IMR-90 (cell line): ENCODE measurements at regions not wholly inside any gene's neighbourhood (a gene's known extent, or its start where the extent isn't known, plus 50 kb on each side); places are given as distances from the start of the nearest gene placed in this dataset.

Source experiments
- ATAC-seq: fragments of 200-7000 bp; cut with Tn5 transposase; 2 replicates; pipeline ENCODE4 v1.9.1; 2020; ENCODE audit warnings: low read depth, mild to moderate bottlenecking, moderate library complexity
- BruUV-seq: library from RNA; stranded (reverse); fragments of 400-500 nt; replicated peaks from 2 replicates; lab custom pipeline; 2021; lab: Mats Ljungman, UMichigan
- CTCF ChIA-PET: fragments of 300-600 bp; formaldehyde crosslinking; extraction: SDS; loops from one replicate; lab custom pipeline; 2021; ENCODE audit warnings: antibody characterized with exemption; lab: Yijun Ruan, JAX
- POLR2A ChIA-PET: fragments of 300-600 bp; sonication (Branson Sonifier 250); formaldehyde crosslinking; loops from one replicate; lab custom pipeline; 2022; ENCODE audit warnings: antibody characterized with exemption; ENCODE audit not compliant: unreplicated experiment; lab: Charles Lee
- DNase-seq: peaks from one replicate; pipeline ENCODE4 v3.0.0; 2013
- H2AFZ ChIP-seq: replicated peaks from 2 replicates; pipeline ENCODE3; 2013; ENCODE audit warnings: low read length, mild to moderate bottlenecking; ENCODE audit not compliant: poor library complexity
- H2AK5ac ChIP-seq: 2 replicates; pipeline ENCODE4 v1.6.1; 2013; ENCODE audit warnings: low read depth, low read length, inconsistent platforms
- H2AK9ac ChIP-seq: replicated peaks from 2 replicates; pipeline ENCODE3; 2013; ENCODE audit warnings: mild to moderate bottlenecking, low read depth, low read length, moderate library complexity; ENCODE audit not compliant: poor library complexity
- H2BK120ac ChIP-seq: 2 replicates; pipeline ENCODE4 v1.6.1; 2013; ENCODE audit warnings: low read depth, low read length, inconsistent platforms
- H2BK15ac ChIP-seq: 3 replicates; pipeline ENCODE4 v1.6.1; 2013; ENCODE audit warnings: low read depth, low read length, inconsistent platforms
- H2BK20ac ChIP-seq: 2 replicates; pipeline ENCODE4 v1.6.1; 2013; ENCODE audit warnings: low read depth, mild to moderate bottlenecking, inconsistent platforms, low read length, moderate library complexity
- H2BK5ac ChIP-seq: 2 replicates; pipeline ENCODE4 v1.6.1; 2013; ENCODE audit warnings: mild to moderate bottlenecking, low read depth, low read length, inconsistent platforms; ENCODE audit not compliant: poor library complexity, severe bottlenecking
- H3K14ac ChIP-seq: replicated peaks from 2 replicates; pipeline ENCODE4 v1.6.1; 2013; ENCODE audit warnings: low read depth, low read length, inconsistent platforms
- H3K18ac ChIP-seq: 2 replicates; pipeline ENCODE4 v1.6.1; 2013; ENCODE audit warnings: low read depth, low read length, control low read depth
- H3K23ac ChIP-seq: 2 replicates; pipeline ENCODE4 v1.6.1; 2013; ENCODE audit warnings: low read depth, low read length, inconsistent platforms
- H3K27ac ChIP-seq: 2 replicates; pipeline ENCODE4 v1.5.1; 2013; ENCODE audit warnings: mild to moderate bottlenecking, control low read depth, low read length; ENCODE audit not compliant: insufficient read depth
- H3K27me3 ChIP-seq: 2 replicates; pipeline ENCODE4 v1.6.1; 2013; ENCODE audit warnings: low read length; ENCODE audit not compliant: control insufficient read depth, insufficient read depth
- H3K36me3 ChIP-seq: 2 replicates; pipeline ENCODE4 v1.6.1; 2013; ENCODE audit warnings: low read length, mixed read lengths; ENCODE audit not compliant: control insufficient read depth, insufficient read depth
- H3K4ac ChIP-seq: 2 replicates; pipeline ENCODE4 v1.6.1; 2013; ENCODE audit warnings: low read depth, low read length, inconsistent platforms
- H3K4me1 ChIP-seq: 2 replicates; pipeline ENCODE4 v1.6.1; 2013; ENCODE audit warnings: low read length, mixed read lengths; ENCODE audit not compliant: control insufficient read depth, insufficient read depth
- H3K4me2 ChIP-seq: 2 replicates; pipeline ENCODE4 v1.6.1; 2013; ENCODE audit warnings: low read depth, mild to moderate bottlenecking, control low read depth, low read length, moderate library complexity
- H3K4me3 ChIP-seq: 2 replicates; pipeline ENCODE4 v1.5.1; 2013; ENCODE audit warnings: low read depth, mild to moderate bottlenecking, control low read depth, low read length, moderate library complexity; ENCODE audit not compliant: insufficient read depth
- H3K56ac ChIP-seq: 2 replicates; pipeline ENCODE4 v1.6.1; 2013; ENCODE audit warnings: low read length, inconsistent platforms; ENCODE audit not compliant: insufficient read depth; ENCODE audit errors: extremely low read depth
- H3K79me1 ChIP-seq, 2 experiments: 2 replicates each; pipeline ENCODE4 v1.6.1; 2013; ENCODE audit warnings: low read length in 2 of 2, inconsistent platforms in 1 of 2, low read depth in 1 of 2
- H3K9ac ChIP-seq: 2 replicates; pipeline ENCODE4 v1.6.1; 2013; ENCODE audit warnings: low read depth, low read length, control low read depth
- H3K9me1 ChIP-seq: 2 replicates; pipeline ENCODE4 v1.6.1; 2013; ENCODE audit warnings: low read length, inconsistent platforms; ENCODE audit not compliant: insufficient read depth
- H3K9me3 ChIP-seq: 2 replicates; pipeline ENCODE4 v1.6.1; 2013; ENCODE audit warnings: low read length; ENCODE audit not compliant: control insufficient read depth, insufficient read depth
- H4K20me1 ChIP-seq: 2 replicates; pipeline ENCODE4 v1.6.1; 2013; ENCODE audit warnings: low read length, inconsistent platforms; ENCODE audit not compliant: insufficient read depth
- H4K5ac ChIP-seq: 2 replicates; pipeline ENCODE4 v1.6.1; 2013; ENCODE audit warnings: mild to moderate bottlenecking, low read depth, low read length, control low read depth
- H4K8ac ChIP-seq, 2 experiments: 2 replicates each; pipeline ENCODE4 v1.6.1; 2013; ENCODE audit warnings: low read depth in 2 of 2, low read length in 2 of 2, control low read depth in 1 of 2, inconsistent platforms in 1 of 2
- H4K91ac ChIP-seq: 2 replicates; pipeline ENCODE4 v1.6.1; 2013; ENCODE audit warnings: low read depth, low read length, inconsistent platforms; ENCODE audit not compliant: insufficient read depth
- CEBPB ChIP-seq: IDR thresholded peaks from 2 replicates; pipeline ENCODE4 v1.6.1; 2012; ENCODE audit warnings: low read depth, low read length, improper control_type of control experiment
- CHD1 ChIP-seq: IDR thresholded peaks from 2 replicates; pipeline ENCODE4 v1.6.1; 2012; ENCODE audit warnings: low read depth, low read length, improper control_type of control experiment
- CTCF ChIP-seq: conservative IDR thresholded peaks from 2 replicates; pipeline ENCODE4 v1.5.1; 2012; ENCODE audit warnings: mild to moderate bottlenecking, low read depth, low read length, improper control_type of control experiment
- ELK1 ChIP-seq: fragments of 150-350 bp; IDR thresholded peaks from 2 replicates; pipeline ENCODE4 v1.6.1; 2016; ENCODE audit warnings: low read depth, mild to moderate bottlenecking, low read length, moderate library complexity, borderline replicate concordance
- FOS ChIP-seq: fragments of 150-350 bp; IDR thresholded peaks from 2 replicates; pipeline ENCODE4 v1.6.1; 2016; ENCODE audit warnings: low read depth, low read length
- MAFK ChIP-seq: IDR thresholded peaks from 2 replicates; pipeline ENCODE4 v1.6.1; 2012; ENCODE audit warnings: low read depth, low read length, improper control_type of control experiment
- MAZ ChIP-seq: IDR thresholded peaks from 2 replicates; pipeline ENCODE4 v1.6.1; 2012; ENCODE audit warnings: low read depth, mild to moderate bottlenecking, low read length, improper control_type of control experiment, moderate library complexity, borderline replicate concordance
- MXI1 ChIP-seq: IDR thresholded peaks from 2 replicates; pipeline ENCODE4 v1.6.1; 2012; ENCODE audit warnings: low read depth, mild to moderate bottlenecking, low read length, moderate library complexity, borderline replicate concordance
- NFE2L2 ChIP-seq: fragments of 150-350 bp; IDR thresholded peaks from 2 replicates; pipeline ENCODE4 v1.6.1; 2016; ENCODE audit warnings: low read depth, mild to moderate bottlenecking, low read length
- POLR2A ChIP-seq: IDR thresholded peaks from 2 replicates; pipeline ENCODE4 v1.6.1; 2012; ENCODE audit warnings: mild to moderate bottlenecking, low read depth, low read length
- RAD21 ChIP-seq: IDR thresholded peaks from 2 replicates; pipeline ENCODE4 v1.6.1; 2012; ENCODE audit warnings: low read length, improper control_type of control experiment
- RCOR1 ChIP-seq: IDR thresholded peaks from 2 replicates; pipeline ENCODE4 v1.6.1; 2012; ENCODE audit warnings: mild to moderate bottlenecking, low read length, improper control_type of control experiment; ENCODE audit not compliant: insufficient replicate concordance
- RFX5 ChIP-seq: IDR thresholded peaks from 2 replicates; pipeline ENCODE4 v1.8.0; 2012; ENCODE audit warnings: low read depth, mild to moderate bottlenecking, low read length, moderate library complexity
- SMC3 ChIP-seq: fragments of 150-350 bp; IDR thresholded peaks from 2 replicates; pipeline ENCODE4 v1.6.1; 2016; ENCODE audit warnings: low read depth, mild to moderate bottlenecking, antibody characterized with exemption, low read length, moderate library complexity
- USF2 ChIP-seq: fragments of 150-350 bp; IDR thresholded peaks from 2 replicates; pipeline ENCODE4 v1.6.1; 2017; ENCODE audit warnings: mild to moderate bottlenecking, antibody characterized with exemption, low read length, low read depth
- WGBS, 2 experiments: methylation state at CpG; one replicate each; pipeline versions ENCODE4 v1.1.5 to v1.1.7; 2013; ENCODE audit warnings: missing lambda C conversion rate in 2 of 2; ENCODE audit not compliant: insufficient read length in 1 of 2; ENCODE audit errors: extremely low coverage in 2 of 2; 5-methylcytosine and 5-hydroxymethylcytosine counted together
- dilution Hi-C: fragments of 300-500 bp; cut with HindIII; formaldehyde crosslinking; loops from one replicate; pipeline ENCODE4 v1.14.3; 2018; ENCODE audit warnings: low sequenced_read_pairs; ENCODE audit not compliant: unreplicated experiment
- in situ Hi-C: fragments of 300-500 bp; cut with MboI; formaldehyde crosslinking; loops from 3 replicates; pipeline ENCODE4 v1.14.3; 2019; ENCODE audit warnings: low sequenced_read_pairs, inconsistent platforms, mixed read lengths
- intact Hi-C: fragments of 100-400 bp; cut with micrococcal nuclease; formaldehyde crosslinking; loops from 2 replicates; pipeline ENCODE4 v1.10.0; 2022

DNA sequence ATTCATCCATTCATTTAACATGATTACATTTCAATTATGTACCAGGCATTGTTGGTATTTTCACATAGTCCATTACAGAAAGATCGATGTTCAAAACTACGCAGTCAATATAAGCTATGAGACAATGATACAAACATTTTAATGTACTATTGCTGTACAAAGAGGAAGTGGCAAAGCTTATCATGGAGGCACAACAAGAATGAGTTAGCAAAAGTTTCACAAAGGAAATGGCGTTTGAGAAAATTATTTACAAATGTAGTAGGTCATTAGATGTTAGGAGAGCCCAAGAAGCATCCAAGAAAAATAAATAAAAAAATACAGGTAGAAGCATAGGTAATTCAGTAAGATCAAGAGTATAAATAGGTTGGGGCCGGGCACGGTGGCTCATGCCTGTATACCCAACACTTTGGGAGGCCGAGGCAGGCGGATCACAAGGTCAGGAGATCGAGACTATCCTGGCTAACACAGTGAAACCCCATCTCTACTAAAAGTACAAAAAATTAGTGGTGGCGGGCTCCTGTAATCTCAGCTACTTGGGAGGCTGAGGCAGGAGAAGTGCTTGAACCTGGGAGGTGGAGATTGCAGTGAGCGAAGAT is 1730.8 kb upstream of the CELF4 start:
- in situ Hi-C loops: no loop called here
- H3K4me1 ChIP-seq: no peaks in the 10 kb centered on the region
- H2AK9ac ChIP-seq: no peak overlapping the region
- H2BK120ac ChIP-seq: no peak overlapping the region
- H3K27me3 ChIP-seq: no peaks in the 10 kb centered on the region
- no peak overlapping the region for H3K56ac ChIP-seq
- H4K8ac ChIP-seq: no peak overlapping the region
- H3K4ac ChIP-seq: no peak overlapping the region
- no peaks in the 10 kb centered on the region for H3K36me3 ChIP-seq
- POLR2A ChIA-PET: no interaction called here
- dilution Hi-C loops: no loop called here
- H2BK5ac ChIP-seq: no peak overlapping the region
- no peak overlapping the region for H3K27ac ChIP-seq
- H3K23ac ChIP-seq: no peak overlapping the region
- H4K20me1 ChIP-seq: no peaks in the 10 kb centered on the region
- no peak overlapping the region for H3K4me3 ChIP-seq
- DNase-seq (no peak), ATAC-seq (no peak)
- H3K14ac ChIP-seq: no peak overlapping the region
- H3K79me1 ChIP-seq: no peaks in the 10 kb centered on the region
- no peak overlapping the region for H2BK15ac ChIP-seq
- H3K18ac ChIP-seq: no peak overlapping the region
- WGBS, 2 experiments: no CpG with 5 or more reads among the region's 10 CpGs
- TF ChIP-seq FOS: no peak
- TF ChIP-seq NFE2L2: no peak
- TF ChIP-seq RAD21: no peak
- TF ChIP-seq RCOR1: no peak
- TF ChIP-seq SMC3: no peak
- no peak for TF ChIP-seq CHD1
- TF ChIP-seq RFX5: no peak
- no peak for TF ChIP-seq CTCF
- no peak for TF ChIP-seq MAFK
- no peak for TF ChIP-seq MXI1
- no peak for TF ChIP-seq MAZ
- no peak for TF ChIP-seq CEBPB
- TF ChIP-seq USF2: no peak
- TF ChIP-seq ELK1: no peak
- TF ChIP-seq POLR2A: no peak
- H3K9me3 ChIP-seq: no peaks in the 10 kb centered on the region
- H4K91ac ChIP-seq: no peak overlapping the region
- no peak overlapping the region for H2BK20ac ChIP-seq
- CTCF ChIA-PET: interaction anchor here (0.6 kb wide), 1 partner anchor 1017 kb away, joined by 3 read pairs; no protein-coding TSS in a partner anchor
- H3K9me1 ChIP-seq: no peaks in the 10 kb centered on the region
- intact Hi-C loops: no loop called here
- H2AK5ac ChIP-seq: no peak overlapping the region
- no TSS peak for BruUV-seq
- H4K5ac ChIP-seq: no peak overlapping the region
- H3K9ac ChIP-seq: no peak overlapping the region
- H2AFZ ChIP-seq: no peak overlapping the region
- no peak overlapping the region for H3K4me2 ChIP-seq
